ENCODE measurements at regions not wholly inside any gene's neighbourhood (a gene's known extent, or its start where the extent isn't known, plus 50 kb on each side); places are given as distances from the start of the nearest gene placed in this dataset.

DNA sequence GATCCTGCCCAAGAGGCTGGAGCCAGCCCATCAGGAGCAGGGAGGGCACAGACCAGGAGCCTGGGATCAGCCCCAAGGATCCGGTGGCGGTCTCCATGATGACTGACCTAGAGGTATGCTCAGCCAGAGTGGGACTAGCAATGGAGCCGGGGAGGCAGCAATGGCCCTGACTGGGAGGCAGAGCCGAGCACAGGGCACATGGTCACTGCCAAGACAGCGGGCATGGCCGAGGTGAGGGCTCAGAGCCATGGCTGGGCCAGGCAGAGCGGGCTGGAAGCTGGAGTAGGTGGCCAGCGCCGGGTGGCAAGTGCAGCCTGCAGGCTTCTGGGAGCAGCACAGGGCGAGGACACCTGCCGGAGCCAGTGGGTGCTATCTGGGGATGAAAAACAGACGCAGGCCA lies 259.3 kb downstream of the BCL11B start:
- H3K4me3 ChIP-seq (ENCODE audit: low read depth, low read length), result no peak overlapping the region
- no peaks in the 10 kb centered on the region for H3K36me3 ChIP-seq (ENCODE audit: control insufficient read depth in 2 of 2, insufficient read depth in 1 of 2, low read length in 2 of 2)
- ChIA-PET POLR2A (no interaction called here), CTCF (no interaction called here)
- no peaks in the 10 kb centered on the region for H3K4me1 ChIP-seq (ENCODE audit: control insufficient read depth, insufficient read depth, low read length)
- TF ChIP-seq EGR2 (tag by site-specific recombination; IDR thresholded peaks at IDR 0.05; ENCODE audit: low read depth), result no peak
- TF ChIP-seq TCF7L2 (IDR thresholded peaks at IDR 0.05; ENCODE audit: borderline replicate concordance, low read depth, low read length), result no peak
- H3K27ac ChIP-seq (ENCODE audit: extremely low read depth, low read depth, low read length), result no peak overlapping the region
- no peaks in the 10 kb centered on the region for H3K9me3 ChIP-seq (ENCODE audit: control insufficient read depth, insufficient read depth, low read depth, low read length)

- H3K4me3 ChIP-seq (ENCODE audit: low read depth, low read length), result no peak overlapping the region
- no peak overlapping the region for H3K27ac ChIP-seq (ENCODE audit: extremely low read depth, low read depth, low read length)
- no peaks in the 10 kb centered on the region for H3K9me3 ChIP-seq (ENCODE audit: control insufficient read depth, insufficient read depth, low read depth, low read length)
- TF ChIP-seq ELK4 (IDR thresholded peaks at IDR 0.05; ENCODE audit: borderline replicate concordance, low read depth, low read length) (no peak), EGR2 (tag by site-specific recombination; IDR thresholded peaks at IDR 0.05; ENCODE audit: low read depth) (peak; percentile 76), ZNF623 (tag by site-specific recombination; IDR thresholded peaks at IDR 0.05) (no peak), ZNF423 (tag by site-specific recombination; IDR thresholded peaks at IDR 0.05) (peak; percentile 71), ZFHX2 (tag by site-specific recombination; conservative IDR thresholded peaks at IDR 0.05) (peak; percentile 95), ZIC2 (tag by site-specific recombination; IDR thresholded peaks at IDR 0.05) (peak; percentile 94), OSR2 (tag by site-specific recombination; IDR thresholded peaks at IDR 0.05) (peak; percentile 31; the same call in 1 of the 2 replicates), ZBTB8A (tag by site-specific recombination; IDR thresholded peaks at IDR 0.05) (peak; percentile 88)
- TF ChIP-seq, protein P1, sequence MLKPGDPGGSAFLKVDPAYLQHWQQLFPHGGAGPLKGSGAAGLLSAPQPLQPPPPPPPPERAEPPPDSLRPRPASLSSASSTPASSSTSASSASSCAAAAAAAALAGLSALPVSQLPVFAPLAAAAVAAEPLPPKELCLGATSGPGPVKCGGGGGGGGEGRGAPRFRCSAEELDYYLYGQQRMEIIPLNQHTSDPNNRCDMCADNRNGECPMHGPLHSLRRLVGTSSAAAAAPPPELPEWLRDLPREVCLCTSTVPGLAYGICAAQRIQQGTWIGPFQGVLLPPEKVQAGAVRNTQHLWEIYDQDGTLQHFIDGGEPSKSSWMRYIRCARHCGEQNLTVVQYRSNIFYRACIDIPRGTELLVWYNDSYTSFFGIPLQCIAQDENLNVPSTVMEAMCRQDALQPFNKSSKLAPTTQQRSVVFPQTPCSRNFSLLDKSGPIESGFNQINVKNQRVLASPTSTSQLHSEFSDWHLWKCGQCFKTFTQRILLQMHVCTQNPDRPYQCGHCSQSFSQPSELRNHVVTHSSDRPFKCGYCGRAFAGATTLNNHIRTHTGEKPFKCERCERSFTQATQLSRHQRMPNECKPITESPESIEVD (tag by site-specific recombination; IDR thresholded peaks at IDR 0.05), result peak; percentile 35; the same call in 1 of the 2 replicates
- no peaks in the 10 kb centered on the region for H3K36me3 ChIP-seq (ENCODE audit: control insufficient read depth in 2 of 2, insufficient read depth in 1 of 2, low read length in 2 of 2)
- ChIA-PET POLR2A (no interaction called here), CTCF (no interaction called here)
- no peaks in the 10 kb centered on the region for H3K4me1 ChIP-seq (ENCODE audit: control insufficient read depth, insufficient read depth, low read length)
Observed at GRCh38 chr14:99015833-99016232, 256.2 kb downstream of the BCL11B start.

- no peak overlapping the region for H3K27ac ChIP-seq (ENCODE audit: extremely low read depth, low read depth, low read length)
- ChIA-PET POLR2A (no interaction called here), CTCF (no interaction called here)
- H3K4me1 ChIP-seq (ENCODE audit: control insufficient read depth, insufficient read depth, low read length), result no peaks in the 10 kb centered on the region
- H3K36me3 ChIP-seq (ENCODE audit: control insufficient read depth in 2 of 2, insufficient read depth in 1 of 2, low read length in 2 of 2), result no peaks in the 10 kb centered on the region
- no peak overlapping the region for H3K4me3 ChIP-seq (ENCODE audit: low read depth, low read length)
- no peaks in the 10 kb centered on the region for H3K9me3 ChIP-seq (ENCODE audit: control insufficient read depth, insufficient read depth, low read depth, low read length)
- TF ChIP-seq ZNF513 (tag by site-specific recombination; IDR thresholded peaks at IDR 0.05) (no peak), HOXA7 (CRISPR knock-in tag; IDR thresholded peaks at IDR 0.05; ENCODE audit: borderline replicate concordance) (no peak)
Observed at GRCh38 chr14:99023371-99023770, 248.6 kb downstream of the BCL11B start.

DNA sequence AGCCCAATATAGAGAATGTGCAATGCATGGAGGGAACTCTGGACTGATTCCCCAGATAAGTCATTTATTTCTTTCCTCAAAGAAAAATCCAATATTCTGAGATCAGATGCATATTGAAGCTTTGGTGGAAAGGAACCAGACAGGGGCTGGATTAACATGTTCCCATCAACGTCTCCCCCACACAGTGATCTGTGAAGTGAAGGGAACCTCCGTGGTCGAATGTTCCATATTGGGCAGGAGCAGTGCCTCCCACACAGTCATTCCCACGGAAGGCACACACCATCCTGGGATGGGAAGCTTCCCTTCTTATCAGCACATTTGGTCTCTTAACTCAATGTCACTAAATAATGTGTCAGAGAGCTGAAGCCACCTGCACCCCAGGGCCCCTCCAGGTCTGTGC lies 247.1 kb downstream of the BCL11B start:
- no peak overlapping the region for H3K4me3 ChIP-seq (ENCODE audit: low read depth, low read length)
- H3K36me3 ChIP-seq (ENCODE audit: control insufficient read depth in 2 of 2, insufficient read depth in 1 of 2, low read length in 2 of 2), result no peaks in the 10 kb centered on the region
- no peaks in the 10 kb centered on the region for H3K9me3 ChIP-seq (ENCODE audit: control insufficient read depth, insufficient read depth, low read depth, low read length)
- ChIA-PET CTCF (no interaction called here), POLR2A (no interaction called here)
- no peak for TF ChIP-seq ZNF704 (tag by site-specific recombination; IDR thresholded peaks at IDR 0.05)
- TF ChIP-seq ZNF473 (tag by site-specific recombination; IDR thresholded peaks at IDR 0.05), result no peak
- 0 out of 2 replicates have a peak, but pooled peaks have one; percentile 21 for TF ChIP-seq ZFHX2 (tag by site-specific recombination; conservative IDR thresholded peaks at IDR 0.05)
- H3K4me1 ChIP-seq (ENCODE audit: control insufficient read depth, insufficient read depth, low read length), result no peaks in the 10 kb centered on the region
- H3K27ac ChIP-seq (ENCODE audit: extremely low read depth, low read depth, low read length), result no peak overlapping the region
